ENCODE measurements at regions not wholly inside any gene's neighbourhood (a gene's known extent, or its start where the extent isn't known, plus 50 kb on each side); places are given as distances from the start of the nearest gene placed in this dataset.

DNA sequence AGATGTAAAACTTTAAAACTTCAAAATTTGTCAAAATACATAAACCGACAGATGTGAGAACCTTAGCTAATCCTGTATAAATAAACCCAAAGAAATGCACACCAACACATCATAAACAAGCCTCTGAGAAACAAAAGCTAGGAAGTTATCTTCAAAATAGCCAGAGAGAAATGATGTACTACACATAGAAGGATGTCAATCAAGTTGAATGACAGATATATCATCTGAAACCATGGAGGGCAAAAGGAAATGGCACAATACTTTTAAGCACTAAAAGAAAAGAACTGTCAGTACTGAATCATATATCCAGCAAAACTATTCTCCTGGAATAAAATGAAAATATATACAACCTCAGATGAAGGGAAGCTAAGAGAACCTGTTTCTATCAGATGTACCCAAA is 595.1 kb upstream of the PTGER4 start:
- TF ChIP-seq EP300 (IDR thresholded peaks at IDR 0.05) = no peak
- TF ChIP-seq, protein P1, sequence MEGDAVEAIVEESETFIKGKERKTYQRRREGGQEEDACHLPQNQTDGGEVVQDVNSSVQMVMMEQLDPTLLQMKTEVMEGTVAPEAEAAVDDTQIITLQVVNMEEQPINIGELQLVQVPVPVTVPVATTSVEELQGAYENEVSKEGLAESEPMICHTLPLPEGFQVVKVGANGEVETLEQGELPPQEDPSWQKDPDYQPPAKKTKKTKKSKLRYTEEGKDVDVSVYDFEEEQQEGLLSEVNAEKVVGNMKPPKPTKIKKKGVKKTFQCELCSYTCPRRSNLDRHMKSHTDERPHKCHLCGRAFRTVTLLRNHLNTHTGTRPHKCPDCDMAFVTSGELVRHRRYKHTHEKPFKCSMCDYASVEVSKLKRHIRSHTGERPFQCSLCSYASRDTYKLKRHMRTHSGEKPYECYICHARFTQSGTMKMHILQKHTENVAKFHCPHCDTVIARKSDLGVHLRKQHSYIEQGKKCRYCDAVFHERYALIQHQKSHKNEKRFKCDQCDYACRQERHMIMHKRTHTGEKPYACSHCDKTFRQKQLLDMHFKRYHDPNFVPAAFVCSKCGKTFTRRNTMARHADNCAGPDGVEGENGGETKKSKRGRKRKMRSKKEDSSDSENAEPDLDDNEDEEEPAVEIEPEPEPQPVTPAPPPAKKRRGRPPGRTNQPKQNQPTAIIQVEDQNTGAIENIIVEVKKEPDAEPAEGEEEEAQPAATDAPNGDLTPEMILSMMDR (IDR thresholded peaks at IDR 0.05) = no peak
